PC-9 (cell line): ENCODE measurements at regions not wholly inside any gene's neighbourhood (a gene's known extent, or its start where the extent isn't known, plus 50 kb on each side); places are given as distances from the start of the nearest gene placed in this dataset.

Experiments used
- EZH2 ChIP-seq: fragments of 200-600 bp; sonication (generic); IDR thresholded peaks from 2 replicates; pipeline ENCODE4 v1.8.0; 2017; ENCODE audit warnings: antibody characterized with exemption, low read depth
- TF ChIP-seq, protein P1 (sequence below): fragments of 200-600 bp; sonication (generic); conservative IDR thresholded peaks from 2 replicates; pipeline ENCODE4 v1.6.1; 2017; ENCODE audit warnings: mixed run types, antibody characterized with exemption, mild to moderate bottlenecking, moderate library complexity

DNA sequence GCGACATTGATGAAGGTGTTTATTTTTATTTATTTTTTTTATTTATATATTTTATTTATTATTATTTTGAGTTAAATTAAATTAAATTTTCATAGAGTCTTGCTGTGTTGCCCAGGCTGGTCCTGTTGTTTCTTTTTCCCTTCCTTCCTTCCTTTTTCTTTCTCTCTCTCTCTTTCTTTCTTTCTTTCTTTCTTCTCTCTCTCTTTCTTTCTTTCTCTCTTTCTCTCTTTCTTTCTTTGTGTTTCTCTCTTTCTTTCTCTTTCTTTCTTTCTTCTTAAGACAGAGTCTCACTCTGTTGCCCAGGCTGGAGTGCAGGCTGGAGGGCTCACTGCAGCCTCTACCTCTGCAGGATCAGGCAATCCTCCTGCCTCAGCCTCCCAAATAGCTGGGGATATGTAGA lies 84.7 kb upstream of the AKAP12 start:
- TF ChIP-seq EZH2, result no peak
- TF ChIP-seq, protein P1, sequence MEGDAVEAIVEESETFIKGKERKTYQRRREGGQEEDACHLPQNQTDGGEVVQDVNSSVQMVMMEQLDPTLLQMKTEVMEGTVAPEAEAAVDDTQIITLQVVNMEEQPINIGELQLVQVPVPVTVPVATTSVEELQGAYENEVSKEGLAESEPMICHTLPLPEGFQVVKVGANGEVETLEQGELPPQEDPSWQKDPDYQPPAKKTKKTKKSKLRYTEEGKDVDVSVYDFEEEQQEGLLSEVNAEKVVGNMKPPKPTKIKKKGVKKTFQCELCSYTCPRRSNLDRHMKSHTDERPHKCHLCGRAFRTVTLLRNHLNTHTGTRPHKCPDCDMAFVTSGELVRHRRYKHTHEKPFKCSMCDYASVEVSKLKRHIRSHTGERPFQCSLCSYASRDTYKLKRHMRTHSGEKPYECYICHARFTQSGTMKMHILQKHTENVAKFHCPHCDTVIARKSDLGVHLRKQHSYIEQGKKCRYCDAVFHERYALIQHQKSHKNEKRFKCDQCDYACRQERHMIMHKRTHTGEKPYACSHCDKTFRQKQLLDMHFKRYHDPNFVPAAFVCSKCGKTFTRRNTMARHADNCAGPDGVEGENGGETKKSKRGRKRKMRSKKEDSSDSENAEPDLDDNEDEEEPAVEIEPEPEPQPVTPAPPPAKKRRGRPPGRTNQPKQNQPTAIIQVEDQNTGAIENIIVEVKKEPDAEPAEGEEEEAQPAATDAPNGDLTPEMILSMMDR, result no peak
